NCI-H1694 (cell line): ENCODE measurements at regions not wholly inside any gene's neighbourhood (a gene's known extent, or its start where the extent isn't known, plus 50 kb on each side); places are given as distances from the start of the nearest gene placed in this dataset.

Experiments used
- DNase-seq: peaks from one replicate; lab custom pipeline; 2025; lab: John Stamatoyannopoulos, UW

DNA sequence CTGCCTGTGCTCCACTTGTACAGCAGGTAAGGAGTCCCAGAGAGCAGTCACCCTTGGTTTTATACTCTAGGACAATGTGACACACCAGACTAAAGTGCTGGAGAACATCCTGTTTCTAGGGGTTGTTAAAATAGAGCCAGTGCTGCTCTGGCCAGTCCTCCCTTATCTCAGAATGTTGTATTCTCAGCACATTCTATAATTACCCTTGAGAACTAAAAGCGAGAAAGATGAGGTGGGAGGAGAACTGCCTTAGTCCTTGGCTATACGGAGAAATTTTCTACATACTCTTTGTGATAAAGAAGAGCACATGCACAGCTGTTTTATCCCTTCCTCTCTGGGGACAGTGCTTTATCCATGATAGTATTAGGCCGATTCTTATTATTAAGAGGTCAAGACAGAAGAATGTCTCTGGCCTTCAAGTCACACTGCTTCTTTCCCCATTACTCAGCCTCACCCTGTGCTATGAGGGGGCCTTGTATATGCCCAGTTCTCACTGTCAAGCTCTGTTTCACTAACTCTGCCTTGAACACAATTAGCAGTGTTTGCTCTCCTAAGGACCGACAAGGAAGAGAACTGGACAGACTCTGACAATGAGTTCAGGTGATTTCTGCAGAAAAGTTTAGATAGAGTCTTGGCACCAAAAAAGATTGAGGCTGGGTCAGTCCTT is 385.8 kb downstream of the TRIB2 start:
- no peak for DNase-seq

DNA sequence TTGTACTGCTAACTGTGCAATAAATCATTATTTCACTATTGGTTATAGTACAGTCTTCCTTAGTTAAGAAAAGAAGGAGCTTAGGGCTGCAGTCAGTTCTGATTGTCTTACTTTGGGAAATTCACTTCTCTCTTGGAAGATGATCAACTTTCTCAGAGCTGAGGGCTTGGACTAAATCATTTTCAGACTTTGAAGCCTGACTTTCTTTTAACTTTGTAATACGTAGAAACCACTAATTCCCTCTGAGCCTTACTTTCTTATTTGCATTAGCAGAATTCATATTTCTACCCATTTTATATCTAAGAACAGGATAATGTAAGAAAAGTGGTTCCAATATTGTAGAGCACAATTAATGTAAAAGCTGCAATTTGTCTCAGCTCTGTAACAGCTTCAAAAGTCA is 386.4 kb downstream of the TRIB2 start:
- DNase-seq = no peak

DNA sequence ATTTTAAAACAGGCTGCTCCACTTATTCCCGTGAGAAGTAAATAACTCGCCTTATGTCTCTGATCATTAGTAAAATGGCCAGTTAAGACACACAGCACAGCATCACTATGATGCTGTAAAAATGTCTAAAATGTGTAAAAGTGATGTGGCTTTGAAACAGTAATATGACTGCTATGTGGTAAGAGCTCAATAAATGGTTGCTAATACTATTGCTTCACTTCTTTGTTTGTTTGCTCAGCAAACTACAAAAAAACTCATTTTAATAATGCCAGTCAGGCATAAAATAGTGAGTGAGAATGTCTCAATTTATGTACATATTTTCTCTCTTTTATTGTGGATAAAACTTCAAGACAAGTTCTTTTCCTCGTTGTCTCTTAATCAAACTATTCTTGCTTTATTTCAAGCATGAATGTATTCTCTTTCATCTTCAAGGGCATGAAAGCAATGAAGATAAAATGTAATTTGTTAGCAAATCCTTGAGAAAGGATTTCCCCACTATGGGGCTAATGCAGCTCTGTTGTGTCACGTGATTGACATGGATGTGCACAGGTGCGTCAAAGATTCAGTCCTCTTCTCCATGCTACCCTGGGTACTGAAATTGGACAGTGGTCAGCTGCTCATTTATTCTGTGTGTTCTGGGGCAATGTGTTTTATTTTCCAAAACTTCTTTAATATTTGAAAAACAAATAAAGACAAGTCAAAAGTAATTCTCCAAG is 387.2 kb downstream of the TRIB2 start:
- no peak for DNase-seq

DNA sequence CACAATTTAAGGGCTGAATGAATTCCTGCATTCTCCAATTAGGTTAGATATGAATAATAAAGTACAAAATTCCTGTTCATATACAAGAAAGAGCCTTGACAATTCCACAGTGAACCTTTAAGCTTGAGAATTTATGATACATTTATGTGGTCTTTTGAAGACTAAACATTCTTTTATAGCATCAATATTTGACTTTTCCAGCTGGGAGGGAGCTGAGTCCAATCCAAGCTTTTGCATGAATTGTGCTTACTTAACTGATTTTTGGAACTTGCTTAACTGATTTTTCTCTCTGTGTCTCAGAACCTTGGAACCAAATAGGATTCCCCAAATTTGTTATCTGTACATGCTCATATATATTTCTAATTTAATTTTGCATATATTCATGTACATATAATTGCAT is 388.0 kb downstream of the TRIB2 start:
- DNase-seq = no peak

DNA sequence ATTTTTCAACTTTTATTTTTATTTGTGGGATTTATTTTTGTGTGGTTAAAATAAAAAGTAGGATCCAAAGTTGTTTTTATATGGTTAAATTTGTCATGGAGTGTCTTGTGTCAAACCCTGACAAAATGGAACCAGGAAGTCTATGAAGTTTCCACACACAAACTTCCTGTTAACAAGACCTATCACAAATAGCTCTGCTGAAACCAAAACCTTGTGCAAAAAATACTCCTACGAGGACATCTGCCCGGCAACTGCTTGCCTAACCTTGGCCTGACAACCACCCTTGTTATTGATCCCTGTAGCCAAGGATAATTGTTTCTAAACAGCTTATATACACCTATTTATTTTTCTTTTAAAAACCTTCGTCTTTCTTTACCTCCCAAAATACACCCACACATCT is 389.6 kb downstream of the TRIB2 start:
- DNase-seq = no peak

DNA sequence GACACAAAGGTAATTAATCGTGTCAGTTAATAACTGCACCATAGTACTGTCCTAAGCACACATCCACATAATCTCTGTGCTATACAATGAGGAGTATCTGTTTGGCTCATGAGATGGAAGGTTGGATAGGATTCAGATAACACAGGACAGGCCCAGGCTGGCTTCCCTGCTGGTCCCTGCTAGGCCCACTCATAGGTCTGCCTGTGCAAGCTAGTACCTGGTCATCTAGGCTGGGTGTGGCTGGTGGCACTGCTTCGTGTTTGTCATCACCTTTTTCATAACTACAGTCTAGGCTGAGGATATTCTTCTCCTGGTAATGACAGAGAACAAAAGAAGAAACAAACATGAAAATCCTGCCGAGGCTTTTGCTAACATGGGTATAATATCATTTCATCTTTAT is 392.8 kb downstream of the TRIB2 start:
- DNase-seq = no peak

DNA sequence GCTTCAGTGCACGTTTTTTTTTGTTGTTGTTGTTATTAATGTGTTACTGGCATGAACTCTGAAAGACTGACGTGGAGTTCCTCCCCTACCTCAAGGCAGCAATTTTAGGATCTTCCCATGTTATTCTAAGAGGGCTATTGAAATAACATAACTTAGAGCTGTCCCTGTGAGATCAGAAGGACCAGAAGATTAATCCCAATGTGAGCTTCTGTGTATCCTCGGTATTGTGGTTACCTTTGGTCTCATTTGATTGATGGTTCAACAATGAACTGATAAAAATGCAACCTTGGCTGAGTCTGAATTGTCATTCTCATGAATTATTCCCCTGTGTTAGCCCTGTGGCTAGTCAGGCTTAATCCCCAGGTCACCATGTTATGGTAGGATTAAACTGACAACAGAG is 394.1 kb downstream of the TRIB2 start:
- no peak for DNase-seq

DNA sequence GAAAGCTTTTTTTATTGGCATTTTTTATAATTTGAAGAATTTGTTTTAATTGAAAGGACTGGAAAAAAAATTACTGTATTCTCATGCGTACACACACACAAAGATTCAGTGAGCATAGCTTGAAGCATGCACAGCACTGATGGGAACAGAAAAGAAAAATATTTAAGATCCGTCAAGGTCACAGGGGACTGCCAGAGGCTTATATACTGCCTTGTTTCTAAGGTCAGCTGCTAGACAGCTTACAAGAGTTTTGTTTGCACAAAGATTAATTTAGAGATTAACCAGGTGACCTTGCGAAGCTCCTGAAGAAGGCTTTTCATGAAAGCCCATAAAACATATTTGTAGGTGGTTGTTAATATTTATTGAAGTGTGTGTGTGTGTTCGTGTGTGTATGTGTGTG is 396.3 kb downstream of the TRIB2 start:
- DNase-seq = no peak

DNA sequence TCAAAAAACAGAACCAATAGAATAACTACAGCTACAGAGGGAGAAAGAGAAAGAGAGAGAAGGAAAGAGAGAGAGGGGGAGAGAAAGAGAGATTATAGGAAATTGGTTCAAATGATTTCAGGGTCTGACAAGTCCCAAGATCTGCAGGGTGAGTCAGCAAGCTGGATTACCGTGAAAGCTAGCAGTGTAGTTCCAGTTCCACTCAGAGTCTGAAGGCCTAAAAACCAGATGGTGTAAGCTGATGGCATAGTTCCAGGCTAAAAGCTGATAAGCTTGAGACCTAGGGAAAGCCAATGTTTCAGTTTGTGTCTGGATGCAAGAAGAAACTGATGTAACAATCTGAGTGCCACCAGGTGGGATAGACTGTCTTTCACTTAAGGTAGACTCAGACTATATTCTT is 397.7 kb downstream of the TRIB2 start:
- peak; percentile 6 for DNase-seq

DNA sequence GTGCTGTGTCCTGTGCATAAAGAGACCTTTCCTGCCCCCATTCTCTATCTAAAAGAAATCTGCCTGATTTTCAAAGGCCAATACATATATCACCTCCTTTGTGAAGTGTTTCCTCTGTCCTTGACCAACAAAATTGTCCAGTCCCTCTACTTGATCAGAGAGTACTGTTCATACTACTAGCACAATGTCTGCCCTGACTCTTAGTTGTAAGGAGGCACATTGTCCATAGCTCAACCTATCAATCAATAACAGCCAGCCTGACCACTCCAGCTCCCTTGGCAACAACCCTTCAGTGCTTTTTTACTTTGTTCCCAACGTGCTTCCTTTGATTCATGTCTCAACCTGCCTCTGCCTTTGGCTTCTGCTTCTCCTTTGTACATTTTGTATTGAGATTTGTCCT is 398.9 kb downstream of the TRIB2 start:
- no peak for DNase-seq

DNA sequence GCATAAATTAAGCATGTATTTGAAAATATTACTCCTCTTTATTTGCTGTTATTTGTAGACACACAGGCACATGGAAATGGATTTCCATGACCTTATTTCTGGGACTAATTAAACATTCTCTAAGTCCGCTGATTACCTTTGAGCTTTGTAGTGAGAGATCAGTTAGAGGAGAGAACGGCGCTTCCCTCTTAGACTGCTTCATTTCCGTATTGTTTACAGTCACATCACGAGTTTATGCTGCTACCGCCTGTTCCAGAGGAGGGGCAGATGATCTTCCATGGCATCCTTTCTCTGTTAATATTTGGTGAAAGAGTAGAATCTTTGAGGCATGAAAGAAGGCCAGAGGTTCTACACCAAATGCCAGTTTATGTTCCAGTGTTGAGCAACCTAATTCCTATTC is 404.4 kb downstream of the TRIB2 start:
- DNase-seq = no peak

DNA sequence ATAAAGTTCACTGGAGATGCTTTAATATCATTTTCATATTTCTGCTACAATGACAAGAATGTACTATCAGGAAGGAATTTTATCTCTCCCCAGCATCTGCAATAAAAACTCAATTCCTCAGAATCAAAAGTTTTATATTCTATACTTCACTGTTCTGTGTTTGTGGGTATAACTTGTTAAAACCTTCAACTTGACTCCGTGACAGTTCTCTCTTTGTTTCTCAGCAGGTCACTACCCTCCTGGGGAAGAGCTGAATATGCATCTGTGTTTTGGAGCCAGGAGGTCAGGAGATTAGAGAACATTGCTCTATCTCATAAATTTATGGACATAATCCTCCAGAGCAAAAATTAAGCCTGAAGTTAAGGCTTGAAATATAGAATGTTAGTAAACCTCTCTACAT is 411.4 kb downstream of the TRIB2 start:
- no peak for DNase-seq

DNA sequence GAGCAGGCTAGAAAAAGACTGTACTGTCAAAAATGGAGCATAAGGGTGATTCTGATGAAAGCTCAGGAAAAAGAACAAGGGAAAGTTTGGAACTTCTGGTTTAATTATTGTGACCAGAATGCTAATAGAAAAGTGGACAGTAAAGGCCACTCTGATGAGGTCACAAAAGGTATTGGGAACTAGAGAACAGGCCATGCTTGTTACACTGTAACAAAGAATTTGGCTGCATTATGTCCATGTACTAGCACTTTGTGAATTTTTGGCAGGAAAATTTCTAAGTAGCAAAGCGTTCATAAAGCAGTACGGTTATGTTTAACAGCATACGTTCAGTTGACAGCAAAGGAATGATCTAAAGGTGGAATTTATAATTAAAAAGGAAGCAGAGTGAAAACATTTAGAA is 418.6 kb downstream of the TRIB2 start:
- no peak for DNase-seq

DNA sequence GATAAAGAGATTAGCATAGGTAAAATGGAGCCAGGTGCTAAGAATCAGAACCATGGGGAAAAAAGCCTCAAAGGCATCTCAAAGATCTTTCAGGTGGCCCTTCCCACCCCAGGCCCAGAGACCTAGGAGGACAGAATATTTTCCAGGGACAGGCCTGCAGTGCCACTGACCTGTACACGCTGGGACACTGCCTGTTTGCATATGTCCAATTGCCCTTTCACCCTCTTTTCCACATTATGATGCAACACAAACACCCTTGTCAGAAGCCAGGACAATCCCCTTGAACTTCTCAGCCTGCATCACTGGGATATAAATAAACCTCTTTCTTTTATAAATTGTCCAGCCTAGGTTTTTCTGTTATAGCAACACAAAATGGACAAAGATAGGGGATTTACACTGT is 419.1 kb downstream of the TRIB2 start:
- DNase-seq = no peak

DNA sequence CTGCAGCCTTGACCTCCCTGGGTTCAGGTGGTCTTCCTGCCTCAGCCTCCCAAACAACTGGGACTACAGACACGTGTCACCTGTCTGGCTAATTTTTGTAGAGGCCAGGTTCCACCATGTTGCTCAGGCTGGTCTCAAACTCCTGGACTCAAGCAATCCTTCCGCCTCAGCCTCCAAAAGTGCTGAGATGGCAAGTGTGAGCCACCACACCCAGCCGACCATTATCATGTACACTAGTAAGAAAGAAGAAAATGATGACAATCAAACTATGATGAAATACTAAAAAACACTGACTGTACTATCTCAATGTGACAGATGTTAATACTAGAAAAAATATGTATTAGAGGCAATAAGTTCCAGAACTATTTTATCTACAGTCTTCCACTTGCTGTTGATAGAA is 420.9 kb downstream of the TRIB2 start:
- no peak for DNase-seq

DNA sequence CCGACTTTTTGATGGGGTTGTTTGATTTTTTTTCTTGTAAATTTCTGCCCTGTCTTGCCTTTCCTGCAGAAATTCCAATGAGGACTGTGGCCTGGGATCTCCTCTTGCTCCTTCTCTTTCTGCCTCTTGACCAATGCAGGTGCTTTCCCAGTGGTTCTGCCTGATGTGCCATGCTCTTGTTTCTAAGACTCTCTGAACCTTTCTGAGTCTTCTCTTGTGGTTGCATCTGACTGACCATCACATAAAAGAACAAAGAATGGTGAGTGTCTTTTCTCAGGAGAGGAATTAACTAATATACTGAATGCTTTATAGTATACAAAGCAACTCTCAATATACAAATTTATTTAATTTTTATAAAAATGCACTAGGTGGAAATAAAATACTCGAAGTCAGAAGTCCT is 424.6 kb downstream of the TRIB2 start:
- no peak for DNase-seq

DNA sequence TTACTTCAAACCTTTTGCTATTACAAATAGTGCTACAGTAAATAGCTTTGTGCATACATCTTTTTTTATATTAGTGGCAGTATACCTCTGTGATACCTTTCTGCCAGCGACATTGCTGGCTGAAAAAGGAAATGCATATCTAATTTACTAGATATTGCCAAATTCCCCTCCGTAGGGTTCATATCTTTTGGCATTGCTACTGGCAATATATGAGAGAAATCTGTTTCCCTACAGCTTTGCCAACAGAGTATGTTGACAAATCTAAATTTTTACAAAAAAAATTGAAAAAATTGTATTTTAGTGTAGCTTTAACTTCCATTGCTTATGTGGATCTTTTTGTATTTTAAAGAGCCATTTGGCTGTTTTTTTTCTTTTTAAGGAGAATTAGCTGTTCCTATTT is 426.7 kb downstream of the TRIB2 start:
- no peak for DNase-seq

DNA sequence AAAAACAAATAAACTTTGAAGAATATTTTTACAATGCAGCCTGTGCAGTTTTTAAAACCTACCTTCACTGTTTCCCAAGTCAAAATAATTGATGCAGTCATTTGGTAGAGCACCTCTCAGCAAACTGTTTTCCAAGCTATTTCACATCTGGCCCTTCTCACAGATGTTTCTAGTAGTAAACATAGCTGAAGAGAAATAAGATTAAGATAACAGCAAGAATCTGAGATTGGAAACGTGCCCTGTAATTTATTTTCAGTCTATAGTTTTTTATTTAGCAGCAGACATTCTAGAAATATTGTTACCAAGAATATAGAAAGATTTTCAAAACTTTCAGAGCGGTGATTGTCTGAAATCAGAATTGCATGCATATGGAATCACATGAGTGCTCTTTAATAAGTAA is 440.2 kb downstream of the TRIB2 start:
- no peak for DNase-seq

DNA sequence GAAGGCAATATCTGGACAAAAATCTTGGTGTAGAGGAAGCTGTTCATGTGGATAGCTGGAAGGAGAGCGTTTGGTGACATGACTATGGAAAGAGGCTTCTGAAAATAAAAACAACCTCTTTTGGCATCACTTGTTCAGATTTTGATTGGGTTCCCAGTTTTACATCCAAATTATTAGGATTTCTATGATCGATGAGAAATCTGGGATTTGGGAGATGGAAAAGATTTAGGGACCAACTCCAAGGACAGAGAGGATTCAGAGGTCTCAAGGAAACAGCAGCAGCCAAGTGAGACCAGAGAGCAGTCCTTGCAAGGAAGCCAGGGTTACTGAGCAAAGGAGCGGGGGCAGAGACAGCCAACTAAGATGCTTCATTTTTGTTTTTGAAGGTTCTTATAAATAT is 441.7 kb downstream of the TRIB2 start:
- no peak for DNase-seq

DNA sequence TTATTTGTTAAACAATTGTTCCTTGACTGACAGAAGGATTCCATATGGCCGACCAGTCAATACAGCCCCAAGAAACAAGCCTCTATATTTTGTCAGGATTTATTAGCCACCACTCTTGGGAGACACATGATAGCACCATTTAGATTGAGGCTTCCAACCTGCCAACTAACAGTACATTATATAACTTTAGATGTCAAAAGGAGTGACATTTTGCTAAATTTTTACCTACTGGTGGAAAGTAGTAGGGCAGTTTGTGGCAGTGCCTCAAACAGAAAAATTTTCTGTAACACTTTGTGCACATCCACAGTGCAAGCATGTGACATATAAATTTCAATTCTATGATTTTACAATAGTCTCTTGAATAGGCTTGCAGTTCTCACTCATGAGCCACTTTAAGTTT is 464.0 kb downstream of the TRIB2 start:
- DNase-seq = no peak

DNA sequence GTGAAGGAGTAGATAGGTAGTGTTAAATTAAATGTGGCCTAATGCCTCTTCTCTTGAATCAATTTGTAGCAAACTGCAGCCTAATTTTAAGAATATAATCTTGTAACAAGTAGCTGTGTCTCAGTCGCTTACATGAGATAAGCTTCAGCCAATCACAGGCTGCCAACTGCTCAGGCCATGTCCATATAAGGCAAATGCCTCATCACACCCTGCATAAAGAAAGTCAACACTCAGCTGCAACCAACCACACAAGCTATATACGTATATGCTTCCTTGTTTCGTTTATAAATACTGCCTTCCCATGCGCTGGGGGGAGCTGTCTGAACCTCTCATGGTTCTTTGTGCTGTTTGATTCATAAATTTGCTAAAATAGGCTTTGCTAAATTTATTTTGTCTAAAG is 476.3 kb downstream of the TRIB2 start:
- DNase-seq = no peak

DNA sequence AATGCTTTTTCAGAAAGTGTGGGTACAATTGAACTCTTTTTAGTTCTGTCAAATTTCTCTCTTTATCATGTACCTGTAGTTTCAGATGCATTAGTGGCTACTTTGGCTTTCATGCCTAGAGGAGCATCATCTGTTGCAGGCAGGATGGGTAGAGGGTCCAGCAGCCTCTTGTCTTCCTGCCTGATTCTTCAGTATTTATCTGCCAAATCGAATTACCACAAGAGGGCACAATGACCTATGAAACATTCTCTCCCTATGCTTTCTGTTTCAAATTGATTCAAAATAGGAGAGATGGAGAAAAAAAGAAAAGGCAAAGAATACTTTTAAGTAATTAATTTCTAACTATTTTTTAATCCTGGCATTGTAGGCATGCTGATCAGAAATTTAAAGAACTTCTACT is 477.2 kb downstream of the TRIB2 start:
- DNase-seq = peak; percentile 42

DNA sequence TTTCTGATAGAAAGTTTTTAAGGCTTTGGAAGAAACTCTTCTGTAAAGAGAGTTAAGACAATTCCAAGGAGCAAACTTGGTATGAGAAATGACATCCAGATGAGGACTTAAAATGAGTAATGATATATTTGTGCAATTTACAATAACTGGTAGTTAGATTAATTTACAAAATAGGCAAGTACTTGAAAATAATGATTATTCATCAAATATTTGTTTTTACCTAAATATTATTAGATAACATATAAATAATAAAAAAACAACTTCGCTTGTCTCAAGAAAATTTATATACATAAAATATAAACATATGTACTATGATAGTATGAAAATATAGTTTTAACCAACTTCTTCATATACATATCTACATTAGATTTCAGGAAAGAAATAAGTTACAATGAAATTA is 478.5 kb downstream of the TRIB2 start:
- no peak for DNase-seq

DNA sequence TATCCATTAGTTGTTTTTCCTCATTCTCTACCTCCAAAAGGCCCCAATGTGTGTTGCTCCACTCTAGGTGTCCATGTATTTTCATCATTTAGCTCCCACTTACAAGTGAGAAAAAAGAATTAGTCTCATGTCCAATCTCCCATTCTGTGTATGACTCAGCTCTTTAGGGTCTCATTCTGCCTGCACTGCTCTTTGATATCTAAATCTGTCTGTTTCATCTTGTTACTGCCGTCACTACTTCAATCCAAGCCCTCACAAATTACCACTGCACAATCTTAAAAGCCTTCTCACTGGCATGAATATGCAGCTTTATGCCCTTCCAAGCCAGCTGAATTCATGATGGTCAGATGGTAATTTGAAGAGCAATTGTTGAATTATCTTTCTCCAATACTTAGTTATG is 480.5 kb downstream of the TRIB2 start:
- DNase-seq = no peak
